HG02678 (cell line): ENCODE measurements at regions not wholly inside any gene's neighbourhood (a gene's known extent, or its start where the extent isn't known, plus 50 kb on each side); places are given as distances from the start of the nearest gene placed in this dataset.

Experiments used
- ATAC-seq: cut with Tn5 transposase; IDR thresholded peaks from one replicate; pipeline ENCODE4 v1.9.1; 2021; ENCODE audit warnings: mild to moderate bottlenecking, moderate library complexity; ENCODE audit not compliant: unreplicated experiment

DNA sequence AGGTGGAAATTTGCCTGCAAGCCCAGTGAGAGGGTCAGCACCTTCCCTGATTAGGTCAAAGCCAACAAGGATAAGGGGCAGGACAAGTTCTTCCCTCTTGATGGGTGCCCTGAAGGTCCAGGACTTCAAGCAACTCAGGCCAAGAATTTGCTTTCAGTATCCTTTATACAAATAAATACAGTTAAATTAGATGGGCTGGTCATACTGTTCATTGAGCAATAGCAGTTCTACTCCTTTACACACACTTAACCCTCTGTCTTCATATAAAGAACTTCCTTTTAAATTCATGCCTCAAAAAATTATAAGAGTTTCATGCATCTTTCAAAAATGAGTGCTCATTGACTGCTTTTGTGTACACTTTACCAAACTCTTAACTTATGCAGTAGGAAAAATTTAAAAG, 392.0 kb downstream of the SPRY1 start:
- no peak for ATAC-seq

DNA sequence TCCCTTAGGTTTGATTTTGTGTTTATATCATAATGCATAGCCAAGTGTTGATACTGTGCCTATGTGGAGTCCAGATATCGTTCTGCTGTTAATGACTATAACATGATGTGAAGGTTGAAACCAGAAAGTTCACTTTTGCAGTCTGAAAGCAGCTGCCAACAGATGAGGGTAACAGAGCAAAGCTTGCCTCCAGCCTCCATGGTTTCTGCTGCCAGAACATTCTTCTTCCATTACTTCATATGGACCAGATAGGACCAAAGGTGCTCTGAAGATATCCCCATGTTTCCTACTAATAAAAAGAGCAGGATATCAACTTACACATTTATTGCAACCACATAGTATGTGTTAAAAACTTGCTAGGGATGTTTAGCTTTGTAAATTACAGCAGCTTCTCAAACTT, 394.1 kb downstream of the SPRY1 start:
- ATAC-seq = no peak

DNA sequence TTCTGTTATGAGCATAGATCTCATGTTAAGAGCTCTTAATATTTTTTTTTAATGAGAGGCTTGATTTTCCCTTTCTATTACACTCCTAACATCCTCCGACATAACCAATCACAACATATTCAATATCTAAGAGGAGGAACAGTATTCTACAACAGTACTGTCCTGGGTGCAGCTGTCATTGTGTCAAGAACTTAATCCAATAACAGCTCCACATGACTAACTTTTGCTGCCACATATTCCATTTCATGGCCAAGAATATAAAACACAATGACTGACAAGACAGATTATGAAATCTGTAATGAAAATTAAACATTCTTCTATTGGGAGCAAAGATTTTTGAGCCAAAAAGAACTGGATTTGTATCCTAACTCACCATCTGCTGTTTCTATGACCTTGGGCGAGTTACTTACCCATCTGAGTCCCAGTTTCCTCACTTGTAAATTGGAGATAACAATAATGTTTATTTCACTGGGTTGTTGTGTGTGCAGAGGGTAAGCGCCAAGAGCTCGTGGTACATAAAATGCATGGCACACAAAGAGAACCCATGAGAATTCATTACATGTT, 405.6 kb downstream of the SPRY1 start:
- ATAC-seq = no peak

DNA sequence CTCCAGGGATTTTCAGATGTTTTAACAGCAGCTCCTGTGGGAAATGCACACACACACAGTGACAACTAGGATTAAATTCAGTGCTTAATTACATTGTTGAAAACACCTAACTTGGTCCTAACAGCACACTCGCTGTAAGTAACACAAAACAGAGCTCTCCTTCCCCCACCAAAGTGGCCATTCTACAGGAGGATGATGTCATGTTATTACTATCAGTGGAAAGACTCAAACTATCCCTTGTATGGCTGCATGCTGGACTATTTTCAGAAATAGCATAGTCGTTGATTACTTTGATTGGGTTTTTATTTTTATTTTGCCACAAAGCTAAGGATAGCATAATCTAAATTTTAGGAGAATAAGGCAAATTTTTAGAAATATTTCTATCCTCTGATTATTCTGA, 406.3 kb downstream of the SPRY1 start:
- no peak for ATAC-seq

DNA sequence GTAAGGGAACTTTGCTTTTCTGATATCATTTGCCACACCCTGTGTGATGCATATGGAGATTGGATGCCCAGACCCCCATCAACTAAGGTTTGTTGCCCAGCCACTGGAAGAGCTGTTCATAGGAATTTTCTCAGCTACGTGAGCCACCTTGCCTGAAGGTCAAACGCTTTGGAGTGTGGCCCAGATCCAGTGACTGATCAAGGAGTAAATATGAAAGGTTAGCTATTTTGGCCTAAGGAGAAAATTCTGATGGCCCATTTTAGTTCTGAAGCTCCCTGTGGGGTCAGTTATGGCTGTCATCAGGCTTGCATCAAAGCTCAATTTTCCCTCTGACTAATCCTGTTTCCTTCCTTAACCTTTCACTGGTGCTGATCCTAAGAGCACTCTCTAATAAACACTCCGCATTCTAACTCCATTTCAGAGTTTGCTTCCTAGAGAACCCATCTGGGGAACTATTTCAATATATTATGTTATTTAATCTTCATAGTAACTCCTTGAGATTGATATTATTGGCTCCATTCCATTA, 407.7 kb downstream of the SPRY1 start:
- ATAC-seq = no peak

DNA sequence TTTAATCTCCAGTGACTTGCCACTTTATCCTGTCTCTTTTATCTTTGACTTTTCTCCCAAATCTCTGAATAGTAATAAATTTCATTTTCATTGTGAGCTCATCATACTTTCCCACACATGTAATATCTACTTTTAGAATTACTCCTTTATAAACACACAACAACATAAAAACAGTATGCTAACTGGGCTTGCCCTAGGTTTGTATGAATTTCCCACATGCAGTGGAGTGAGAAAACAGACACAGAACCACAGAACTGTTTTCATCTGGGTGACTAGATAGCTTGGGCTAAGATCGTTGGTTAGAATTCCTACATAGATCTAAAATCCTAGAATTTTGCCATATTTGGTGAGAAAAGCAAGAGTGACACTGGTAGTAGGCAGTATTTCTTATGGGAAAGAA, 409.5 kb downstream of the SPRY1 start:
- no peak for ATAC-seq

DNA sequence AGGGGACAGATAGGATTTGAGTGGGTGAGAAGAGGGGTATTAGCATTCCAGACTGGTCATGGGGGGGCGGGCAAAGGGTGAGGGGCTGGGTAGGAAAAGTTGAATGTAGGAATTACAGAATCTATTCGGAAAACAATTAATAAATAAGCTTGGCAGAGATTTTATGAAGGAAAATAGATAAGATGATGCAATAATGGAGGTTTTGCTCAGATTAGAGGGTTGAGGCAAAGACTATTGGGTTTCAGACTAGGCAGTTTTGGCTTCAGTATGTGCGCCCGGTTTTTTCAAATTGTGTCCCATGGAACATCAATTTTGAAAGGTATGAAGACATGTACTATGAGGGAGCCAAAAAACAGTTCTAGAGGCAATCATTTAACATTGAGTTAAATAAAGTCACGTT, 410.6 kb downstream of the SPRY1 start:
- ATAC-seq = no peak

DNA sequence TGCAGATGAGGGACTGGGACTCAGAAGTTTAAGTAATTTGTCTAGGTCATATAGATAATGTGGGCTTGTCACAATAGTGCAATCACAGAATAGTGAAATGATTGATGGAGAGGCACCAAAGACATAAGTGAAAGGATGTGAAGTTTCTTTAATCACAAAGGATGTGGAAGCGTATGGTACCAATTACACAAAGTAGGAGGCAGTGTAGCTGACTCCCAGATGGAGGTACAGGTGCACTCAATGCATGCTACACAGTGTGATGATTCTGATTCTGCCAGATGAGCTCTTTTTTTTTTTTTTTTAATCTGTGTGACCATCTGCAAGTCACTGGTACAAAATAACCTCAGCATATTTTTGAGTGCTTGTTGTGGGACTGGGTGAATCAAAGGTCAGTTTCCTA, 411.3 kb downstream of the SPRY1 start:
- ATAC-seq = no peak

DNA sequence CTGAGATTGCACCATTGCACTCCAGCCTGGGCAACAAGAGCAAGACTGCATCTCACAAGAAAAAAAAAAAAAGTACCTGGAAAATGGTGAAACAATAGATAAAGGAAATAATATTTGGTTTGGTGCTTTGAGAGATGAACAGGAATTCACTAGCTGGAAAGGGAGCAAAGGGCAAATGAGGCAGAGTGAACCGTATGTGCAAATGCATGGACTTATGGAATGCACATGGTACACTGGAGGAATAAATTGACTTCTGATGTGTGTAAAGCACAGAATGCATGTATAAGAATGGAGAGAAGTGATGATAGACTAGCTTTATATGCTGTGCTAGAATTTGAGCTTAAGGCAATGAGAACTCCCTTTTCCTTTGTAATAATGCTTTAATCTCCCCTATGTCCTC, 413.3 kb downstream of the SPRY1 start:
- ATAC-seq = no peak

DNA sequence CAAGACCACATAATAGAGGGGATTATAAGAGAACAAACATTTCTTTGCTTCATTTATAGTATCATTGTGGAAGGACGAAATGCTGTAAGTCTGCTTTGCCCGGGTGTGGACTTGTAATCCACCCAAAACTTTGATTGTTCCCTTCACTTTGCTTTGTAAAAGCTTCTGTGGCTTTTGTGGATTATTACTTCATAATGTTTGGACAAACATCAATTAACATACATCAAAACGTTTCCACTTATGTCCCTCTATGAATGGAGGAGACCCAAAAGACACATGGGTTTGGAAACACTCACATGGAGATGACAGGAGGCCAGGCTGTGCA, 415.4 kb downstream of the SPRY1 start:
- no peak for ATAC-seq

DNA sequence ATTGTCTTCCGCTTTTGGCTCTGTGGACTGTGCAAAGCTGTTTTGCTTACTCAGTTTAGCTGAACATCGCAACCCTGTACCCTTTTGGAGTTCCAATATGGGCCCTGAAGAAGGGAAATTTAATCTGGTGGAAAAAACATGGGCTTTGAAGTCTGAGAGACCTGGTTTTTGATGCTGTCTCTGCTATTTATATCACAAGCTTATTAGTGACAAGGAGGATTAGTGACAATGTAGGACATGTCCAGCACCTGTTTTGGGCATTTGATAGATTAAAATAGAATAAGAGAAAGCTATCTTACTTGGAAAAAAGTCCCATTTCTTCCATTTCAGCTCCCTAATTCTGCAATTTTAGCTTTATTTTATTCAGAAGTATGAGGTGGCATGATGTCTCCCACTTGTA, 417.3 kb downstream of the SPRY1 start:
- no peak for ATAC-seq

DNA sequence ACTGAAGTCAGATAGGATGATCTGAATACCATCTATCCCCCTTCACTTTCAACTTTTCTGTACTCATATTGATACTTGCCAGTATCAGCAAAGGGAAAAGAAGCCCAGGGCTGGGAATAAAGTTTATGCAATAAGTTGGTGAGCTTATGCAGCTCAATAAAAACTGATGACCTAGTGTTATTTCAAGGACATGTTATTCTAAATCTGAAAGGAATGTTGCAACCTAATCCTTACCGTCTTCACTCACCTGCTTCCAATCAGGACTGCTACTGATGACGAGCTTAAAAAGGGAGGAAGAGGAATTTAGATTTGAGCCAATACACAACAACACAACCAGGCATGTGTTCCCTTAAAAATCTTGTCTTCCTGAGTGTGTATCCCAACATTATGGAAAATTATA, 419.9 kb downstream of the SPRY1 start:
- ATAC-seq = no peak

DNA sequence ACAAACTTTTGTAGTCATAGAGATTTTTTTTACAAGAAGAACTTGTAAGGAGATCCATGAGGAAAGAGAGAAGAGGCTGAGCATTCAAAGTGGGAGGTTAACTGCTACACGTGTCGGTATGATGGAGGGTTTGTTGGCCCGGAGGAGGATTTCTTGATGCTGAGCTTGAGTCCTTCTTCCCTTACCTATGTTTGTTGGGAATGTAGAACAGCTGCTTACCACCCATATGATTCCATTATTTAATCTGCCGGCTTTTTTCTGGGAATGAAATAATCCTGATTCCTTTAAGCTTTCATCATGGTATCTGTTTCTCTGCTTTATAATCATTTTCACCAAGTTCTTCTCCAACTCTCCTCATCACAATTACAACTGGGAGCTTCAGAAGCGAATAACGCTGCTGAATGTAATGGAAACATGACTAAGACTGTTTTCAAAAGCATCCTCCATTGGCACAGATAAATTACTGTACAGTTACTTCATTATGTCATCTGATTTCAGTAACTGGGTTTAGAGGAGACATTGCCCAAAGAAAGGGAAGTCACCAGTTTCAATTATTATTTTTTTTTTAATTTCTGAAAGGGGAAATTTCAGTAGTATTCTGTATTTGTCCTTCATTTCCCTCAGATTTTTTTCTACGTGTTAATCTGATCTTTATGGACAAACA, 420.6 kb downstream of the SPRY1 start:
- ATAC-seq = no peak

DNA sequence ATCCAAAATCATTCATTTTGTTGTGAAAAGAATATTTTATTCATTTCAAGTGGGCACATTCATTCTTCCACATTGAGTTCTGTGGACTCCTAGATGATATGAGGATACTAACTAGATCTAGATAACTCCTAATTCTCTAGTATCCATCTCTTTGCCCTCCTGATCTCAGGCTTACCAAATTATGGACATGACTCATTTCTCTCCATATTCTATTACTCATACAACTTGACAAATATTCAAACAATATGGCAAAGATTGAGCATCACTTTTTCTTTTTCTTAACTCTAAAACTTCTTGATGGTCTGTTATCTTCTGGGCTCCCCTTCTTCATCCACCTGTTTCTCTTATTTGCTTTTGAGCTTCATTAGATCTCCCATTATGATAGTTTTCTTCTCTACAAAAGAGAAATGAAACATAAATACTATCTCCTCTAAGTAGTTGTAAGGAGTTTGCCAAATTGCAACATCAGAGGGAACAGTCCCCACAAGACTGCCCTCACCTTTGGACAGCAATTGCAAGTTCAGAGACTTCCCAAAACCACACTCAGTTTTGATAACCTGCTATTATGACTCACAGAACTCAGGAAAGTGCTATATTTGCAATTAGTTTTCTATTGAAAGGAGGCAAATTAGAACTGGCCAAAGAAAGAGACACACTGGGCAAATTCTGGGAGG, 422.9 kb downstream of the SPRY1 start:
- ATAC-seq = no peak

DNA sequence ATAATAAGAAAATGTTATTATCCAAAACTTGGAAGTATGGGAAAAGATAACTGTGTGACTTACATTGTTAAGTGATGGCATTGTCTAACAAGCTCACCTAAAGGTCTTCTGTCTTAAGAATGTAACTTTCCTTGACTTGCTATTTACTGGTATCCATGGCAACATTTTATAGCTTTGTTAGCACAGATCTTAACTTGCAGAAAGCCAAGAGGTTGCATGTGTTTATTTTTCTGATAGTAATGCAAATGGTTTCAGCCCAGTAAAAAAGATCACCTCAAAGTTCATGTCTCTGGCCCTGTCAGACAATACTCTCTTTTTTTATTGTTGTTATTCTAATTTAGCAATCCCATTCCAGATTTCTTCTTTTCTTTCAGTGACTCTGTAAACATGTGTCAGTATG, 425.3 kb downstream of the SPRY1 start:
- ATAC-seq = no peak

DNA sequence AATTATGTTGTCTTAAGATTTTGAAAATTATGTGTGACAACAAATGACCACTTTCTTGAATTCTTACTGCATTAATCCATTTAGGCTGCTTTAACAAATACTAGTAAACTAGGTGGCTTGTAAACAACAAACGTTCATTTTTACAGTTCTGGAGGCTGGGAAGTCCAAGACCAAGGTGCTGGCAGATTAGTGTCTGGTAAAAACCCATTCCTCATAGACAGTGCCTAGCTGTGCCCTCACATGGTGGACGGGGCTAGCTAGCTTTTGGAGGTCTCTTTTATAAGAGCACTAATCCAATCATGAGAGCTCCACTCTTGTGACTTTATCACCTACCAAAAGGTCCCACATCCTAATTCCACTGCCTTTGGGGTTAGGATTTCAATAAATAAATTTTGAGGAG, 425.8 kb downstream of the SPRY1 start:
- ATAC-seq = no peak

DNA sequence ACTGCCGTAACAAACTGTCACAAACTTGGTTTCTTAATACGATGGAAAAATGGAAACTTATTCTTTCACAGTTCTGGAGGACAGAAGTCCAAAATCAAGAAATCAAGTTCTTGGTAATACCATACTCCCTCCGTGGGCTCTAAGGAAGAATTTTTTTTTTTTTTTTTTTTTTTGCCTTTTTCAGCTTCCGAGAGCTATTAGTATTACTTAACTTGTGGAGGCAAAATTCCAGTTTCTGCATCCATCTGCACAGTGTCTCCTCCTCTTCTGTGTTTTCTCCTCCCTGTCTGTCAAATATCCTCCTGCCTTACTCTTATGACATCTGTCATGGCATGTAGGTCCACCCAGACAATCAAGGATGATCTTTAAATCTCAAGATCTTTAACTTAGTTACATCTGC, 426.6 kb downstream of the SPRY1 start:
- no peak for ATAC-seq

DNA sequence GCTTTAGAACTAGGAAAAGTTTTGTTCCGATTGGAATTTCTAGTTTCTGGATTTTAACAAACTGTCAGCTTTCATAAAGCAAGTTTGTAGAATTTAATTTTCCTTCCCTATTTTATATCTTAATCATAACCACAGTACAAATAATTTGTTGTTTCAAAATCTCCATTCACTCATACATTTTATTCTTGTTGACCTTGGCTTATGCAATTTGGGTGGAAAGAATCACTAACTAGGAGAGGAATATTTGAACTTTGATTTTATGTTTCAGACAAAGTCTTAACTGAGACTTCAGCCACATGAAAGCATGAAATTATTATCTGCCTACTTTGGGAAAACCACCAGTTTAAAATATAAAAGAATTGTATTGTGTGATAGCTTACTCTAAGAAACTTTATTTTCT, 427.9 kb downstream of the SPRY1 start:
- no peak for ATAC-seq

DNA sequence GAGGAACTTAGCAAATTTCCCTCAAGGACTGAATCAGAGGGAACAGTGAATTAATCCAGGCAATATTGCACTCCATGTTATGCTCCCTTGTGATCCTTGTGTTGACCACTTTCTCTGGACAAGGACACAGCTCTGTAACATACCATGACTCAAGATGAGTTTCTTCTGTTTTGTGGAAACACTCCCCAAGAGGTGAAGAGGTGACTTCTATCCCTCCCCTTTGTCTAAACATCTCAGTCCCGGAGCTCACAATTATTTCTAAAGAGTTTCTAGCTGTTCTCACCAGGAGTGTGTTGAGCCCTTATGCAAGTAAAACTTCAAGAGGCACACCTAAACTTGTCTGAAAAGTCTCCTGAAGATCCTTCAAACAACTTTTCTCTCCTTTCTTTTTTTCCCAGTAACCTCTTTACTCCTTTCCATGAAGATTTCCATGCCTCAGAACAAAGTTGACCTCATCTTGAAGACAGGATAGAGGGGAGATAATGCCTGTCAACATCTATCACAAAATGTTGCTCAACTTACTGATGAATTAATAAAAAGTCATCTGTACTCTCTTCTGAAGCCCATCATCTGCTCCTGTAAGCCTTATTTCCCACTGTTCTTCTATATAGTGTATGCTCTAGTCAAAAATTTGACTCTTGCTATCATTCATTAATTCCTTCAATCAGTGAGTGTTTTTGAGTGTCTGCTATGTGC, 429.1 kb downstream of the SPRY1 start:
- no peak for ATAC-seq

DNA sequence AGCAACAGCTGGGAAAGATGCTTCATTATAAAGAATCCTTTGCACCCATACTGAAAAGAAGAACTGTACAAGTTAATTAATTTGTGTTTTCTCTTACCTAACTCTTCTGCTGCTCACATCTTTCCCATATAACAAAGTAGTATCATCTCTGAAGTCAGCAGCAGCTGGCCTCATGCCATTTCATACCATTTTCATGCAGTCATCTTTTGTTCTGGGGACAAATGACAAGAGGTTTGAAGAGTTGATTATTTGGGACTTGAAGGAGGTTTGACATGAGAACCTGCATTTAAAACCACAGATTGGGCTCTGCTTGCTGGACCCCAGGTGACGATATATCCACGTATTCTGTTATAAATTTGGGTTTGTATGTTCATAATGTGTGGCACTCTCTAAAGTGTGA, 430.3 kb downstream of the SPRY1 start:
- ATAC-seq = no peak

DNA sequence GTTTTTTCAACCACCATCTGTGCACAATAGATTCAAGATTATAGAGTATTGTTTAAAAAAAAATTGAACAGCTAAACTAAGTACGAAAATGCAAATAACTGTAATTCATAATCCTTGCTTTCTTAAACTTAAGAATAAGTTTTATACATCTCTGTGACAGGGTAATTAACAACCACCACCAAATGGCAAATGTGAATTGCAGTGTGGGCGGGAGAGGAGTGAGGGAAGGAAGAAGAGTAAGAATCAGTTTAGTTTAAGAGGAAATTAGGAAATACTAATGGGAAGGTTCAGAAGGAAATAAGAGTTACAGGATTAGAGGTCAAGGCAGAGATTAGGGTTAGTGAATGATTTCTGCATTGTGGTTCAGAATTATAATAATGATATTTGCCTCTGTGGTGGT, 430.9 kb downstream of the SPRY1 start:
- ATAC-seq = no peak

DNA sequence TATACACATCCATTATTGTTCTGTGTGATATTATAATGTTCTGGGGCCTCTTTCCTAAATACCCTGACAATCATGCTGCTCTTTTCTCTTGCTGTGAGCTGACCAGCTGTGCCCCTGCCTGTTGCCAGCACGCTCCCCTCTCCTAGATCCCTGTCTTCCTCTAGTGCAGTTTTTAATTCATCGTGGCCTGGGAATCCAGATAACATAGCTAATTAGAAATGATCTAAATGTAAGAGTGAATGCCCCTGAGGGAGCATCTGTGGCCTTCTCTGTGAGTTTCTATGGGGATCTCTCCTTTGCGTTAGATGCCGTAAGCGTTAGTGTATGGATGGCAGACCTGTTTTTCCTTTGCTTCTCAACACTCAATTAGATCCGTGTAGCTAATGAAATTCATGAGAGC, 434.3 kb downstream of the SPRY1 start:
- ATAC-seq = no peak
